ENCODE measurements at regions not wholly inside any gene's neighbourhood (a gene's known extent, or its start where the extent isn't known, plus 50 kb on each side); places are given as distances from the start of the nearest gene placed in this dataset.

DNA sequence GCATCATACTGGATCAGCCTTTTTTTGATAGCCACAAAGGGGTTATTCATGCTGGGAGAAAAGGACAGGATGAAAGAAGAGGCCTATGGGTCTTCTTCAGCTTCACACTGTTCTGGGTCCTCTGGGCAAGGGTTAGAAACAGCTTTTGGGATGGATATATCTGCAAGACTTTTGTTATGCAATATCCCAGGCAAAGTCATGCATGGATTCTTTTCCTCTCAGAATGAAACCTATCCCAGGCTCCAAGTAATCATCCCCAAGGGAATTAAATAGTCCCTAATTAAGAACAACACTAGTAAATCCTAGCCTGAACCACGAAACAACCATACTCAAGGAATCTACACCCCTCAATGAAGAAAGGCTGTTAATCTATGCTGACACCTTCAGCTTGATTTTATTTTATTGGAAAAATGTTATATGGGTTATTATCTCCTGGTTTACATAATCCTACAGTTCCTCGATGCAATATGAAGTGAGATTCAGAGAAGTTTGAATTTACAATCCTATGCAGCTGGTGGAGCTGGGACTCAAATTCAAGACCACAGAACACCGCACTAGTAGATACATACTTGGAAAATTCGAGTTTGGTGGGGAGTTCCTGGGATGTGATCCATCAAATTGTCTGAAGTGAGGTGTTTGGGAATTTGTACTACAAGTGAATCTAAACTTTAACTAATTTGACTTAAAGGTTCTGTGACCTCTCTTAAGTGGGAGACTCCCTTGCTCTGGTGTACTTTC lies 338.6 kb downstream of the TBX15 start:
- TF ChIP-seq, protein P1, sequence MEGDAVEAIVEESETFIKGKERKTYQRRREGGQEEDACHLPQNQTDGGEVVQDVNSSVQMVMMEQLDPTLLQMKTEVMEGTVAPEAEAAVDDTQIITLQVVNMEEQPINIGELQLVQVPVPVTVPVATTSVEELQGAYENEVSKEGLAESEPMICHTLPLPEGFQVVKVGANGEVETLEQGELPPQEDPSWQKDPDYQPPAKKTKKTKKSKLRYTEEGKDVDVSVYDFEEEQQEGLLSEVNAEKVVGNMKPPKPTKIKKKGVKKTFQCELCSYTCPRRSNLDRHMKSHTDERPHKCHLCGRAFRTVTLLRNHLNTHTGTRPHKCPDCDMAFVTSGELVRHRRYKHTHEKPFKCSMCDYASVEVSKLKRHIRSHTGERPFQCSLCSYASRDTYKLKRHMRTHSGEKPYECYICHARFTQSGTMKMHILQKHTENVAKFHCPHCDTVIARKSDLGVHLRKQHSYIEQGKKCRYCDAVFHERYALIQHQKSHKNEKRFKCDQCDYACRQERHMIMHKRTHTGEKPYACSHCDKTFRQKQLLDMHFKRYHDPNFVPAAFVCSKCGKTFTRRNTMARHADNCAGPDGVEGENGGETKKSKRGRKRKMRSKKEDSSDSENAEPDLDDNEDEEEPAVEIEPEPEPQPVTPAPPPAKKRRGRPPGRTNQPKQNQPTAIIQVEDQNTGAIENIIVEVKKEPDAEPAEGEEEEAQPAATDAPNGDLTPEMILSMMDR (IDR thresholded peaks at IDR 0.05) = no peak
- no peak for TF ChIP-seq POLR2A (IDR thresholded peaks at IDR 0.05)
